ENCODE measurements at regions not wholly inside any gene's neighbourhood (a gene's known extent, or its start where the extent isn't known, plus 50 kb on each side); places are given as distances from the start of the nearest gene placed in this dataset.

- no peak for DNase-seq
These were observed 471.9 kb downstream of the MIAT start for GRCh38 chr22:27129266-27129665.

GRCh38 chr22:27130906-27131305 lies 473.5 kb downstream of the MIAT start:
- no peak for DNase-seq

- no peak for DNase-seq
These were observed 474.0 kb downstream of the MIAT start for GRCh38 chr22:27131346-27131745.

GRCh38 chr22:27132400-27132799 lies 475.0 kb downstream of the MIAT start:
- no peak for DNase-seq

GRCh38 chr22:27133019-27133431 lies 475.6 kb downstream of the MIAT start:
- DNase-seq, result no peak

GRCh38 chr22:27133681-27134314 lies 476.4 kb downstream of the MIAT start:
- DNase-seq, result no peak

- no peak for DNase-seq
These were observed 476.9 kb downstream of the MIAT start for GRCh38 chr22:27134315-27134701.

GRCh38 chr22:27135031-27135981 lies 477.9 kb downstream of the MIAT start:
- DNase-seq, result no peak

GRCh38 chr22:27136596-27136995 lies 479.2 kb downstream of the MIAT start:
- DNase-seq, result no peak

- DNase-seq, result no peak
These were observed 480.5 kb downstream of the MIAT start for GRCh38 chr22:27137871-27138337.

- no peak for DNase-seq
These were observed 481.1 kb downstream of the MIAT start for GRCh38 chr22:27138471-27138870.

GRCh38 chr22:27139935-27140511 lies 482.6 kb downstream of the MIAT start:
- DNase-seq, result no peak

GRCh38 chr22:27142286-27142685 lies 484.9 kb downstream of the MIAT start:
- no peak for DNase-seq

- DNase-seq, result no peak
These were observed 486.9 kb downstream of the MIAT start for GRCh38 chr22:27144321-27144720.

- DNase-seq, result no peak
These were observed 489.7 kb downstream of the MIAT start for GRCh38 chr22:27146866-27147633.

GRCh38 chr22:27148055-27148454 lies 490.7 kb downstream of the MIAT start:
- no peak for DNase-seq

GRCh38 chr22:27148886-27149470 lies 491.6 kb downstream of the MIAT start:
- no peak for DNase-seq

GRCh38 chr22:27149921-27150543 lies 492.6 kb downstream of the MIAT start:
- DNase-seq, result no peak

GRCh38 chr22:27150544-27150941 lies 493.2 kb downstream of the MIAT start:
- no peak for DNase-seq

GRCh38 chr22:27151407-27151806 lies 494.0 kb downstream of the MIAT start:
- no peak for DNase-seq

- DNase-seq, result no peak
These were observed 494.6 kb downstream of the MIAT start for GRCh38 chr22:27152033-27152432.

- no peak for DNase-seq
These were observed 495.5 kb downstream of the MIAT start for GRCh38 chr22:27152883-27153282.
